HG03558 (cell line): ENCODE measurements at regions not wholly inside any gene's neighbourhood (a gene's known extent, or its start where the extent isn't known, plus 50 kb on each side); places are given as distances from the start of the nearest gene placed in this dataset.

ENCODE experiments used
- ATAC-seq: cut with Tn5 transposase; IDR thresholded peaks from one replicate; pipeline ENCODE4 v1.9.1; 2021; ENCODE audit warnings: moderate number of reproducible peaks; ENCODE audit not compliant: unreplicated experiment; ENCODE audit errors: extremely low read depth

DNA sequence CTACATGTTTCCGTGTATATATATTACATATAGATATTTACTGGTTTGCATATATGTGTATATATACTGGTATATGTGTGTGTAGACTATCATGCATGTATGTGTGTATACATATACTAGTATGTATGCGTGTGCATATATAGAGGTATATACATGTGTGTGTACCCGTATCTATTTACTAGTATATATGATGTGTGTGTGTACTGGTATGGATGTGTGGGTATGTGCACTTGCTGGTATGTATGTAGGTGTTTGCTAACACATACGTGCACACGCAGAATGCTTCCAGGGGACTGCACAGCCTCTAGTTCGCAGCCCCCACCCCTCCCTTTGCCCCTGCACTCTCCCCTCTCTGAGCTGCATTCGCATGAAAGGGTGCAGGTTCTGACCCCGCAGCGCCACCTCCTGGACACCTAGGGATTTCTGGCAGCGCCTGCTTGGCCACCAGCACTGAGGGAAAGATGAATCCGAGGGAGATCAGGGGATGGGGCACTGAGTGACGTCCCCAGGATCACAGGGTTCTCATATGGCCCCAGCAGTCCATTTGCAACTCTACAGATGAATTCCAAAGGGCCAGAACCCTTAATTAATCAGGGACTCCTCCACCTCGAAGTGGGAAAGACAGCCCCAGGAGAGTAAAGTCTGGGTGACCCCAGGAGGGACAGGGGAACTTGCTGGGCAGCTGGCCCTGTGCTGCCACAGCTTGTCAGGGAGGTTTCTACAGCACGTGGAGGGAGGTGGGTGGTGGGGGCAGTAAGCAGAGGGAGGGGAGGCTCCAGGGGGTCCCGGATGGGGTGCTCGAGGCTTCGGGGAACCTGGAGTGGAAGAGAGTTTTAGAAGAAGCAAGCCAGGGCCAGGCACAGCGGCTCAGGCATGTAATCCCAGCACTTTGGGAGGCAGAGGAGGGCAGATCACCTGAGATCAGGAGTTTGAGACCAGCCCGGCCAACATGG is 66.8 kb upstream of the ASAP2 start:
- ATAC-seq: no peak

DNA sequence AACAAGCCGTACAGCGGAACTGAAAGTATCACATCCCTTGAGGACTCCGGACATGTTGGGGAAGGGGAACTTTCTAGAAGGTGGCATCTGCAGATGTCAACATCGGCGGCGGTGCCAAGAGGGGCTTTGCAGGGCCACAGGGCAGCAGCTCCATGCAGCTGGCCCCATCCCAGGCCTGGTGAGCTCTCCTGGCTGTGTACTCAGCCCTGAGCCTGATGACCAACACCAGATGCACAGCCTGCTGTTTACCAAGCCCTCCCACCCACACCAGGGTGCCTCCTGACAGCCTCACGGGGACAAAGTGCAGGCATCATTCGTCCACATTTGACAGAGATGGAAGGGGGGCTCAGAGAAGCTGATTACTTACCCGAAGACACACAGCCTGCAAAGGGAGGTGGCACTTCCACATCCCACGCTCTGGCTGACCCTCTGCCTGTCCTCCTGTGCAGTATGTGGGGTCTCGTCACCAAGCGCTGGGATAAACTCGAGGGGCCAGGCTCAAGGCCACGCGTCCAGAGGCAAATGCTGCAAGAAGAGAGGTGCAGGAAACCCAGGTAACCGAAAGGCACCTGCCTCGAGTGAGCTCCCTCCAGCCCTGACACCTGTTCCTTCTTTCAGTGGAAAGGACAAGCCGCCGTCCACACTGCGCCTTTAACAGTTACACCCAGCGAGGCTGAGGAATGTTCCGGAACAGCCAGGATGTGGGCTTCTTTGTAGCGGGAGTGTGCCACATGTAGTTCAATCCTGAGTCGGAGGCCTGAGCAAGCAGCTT is 69.0 kb upstream of the ASAP2 start:
- ATAC-seq: no peak

DNA sequence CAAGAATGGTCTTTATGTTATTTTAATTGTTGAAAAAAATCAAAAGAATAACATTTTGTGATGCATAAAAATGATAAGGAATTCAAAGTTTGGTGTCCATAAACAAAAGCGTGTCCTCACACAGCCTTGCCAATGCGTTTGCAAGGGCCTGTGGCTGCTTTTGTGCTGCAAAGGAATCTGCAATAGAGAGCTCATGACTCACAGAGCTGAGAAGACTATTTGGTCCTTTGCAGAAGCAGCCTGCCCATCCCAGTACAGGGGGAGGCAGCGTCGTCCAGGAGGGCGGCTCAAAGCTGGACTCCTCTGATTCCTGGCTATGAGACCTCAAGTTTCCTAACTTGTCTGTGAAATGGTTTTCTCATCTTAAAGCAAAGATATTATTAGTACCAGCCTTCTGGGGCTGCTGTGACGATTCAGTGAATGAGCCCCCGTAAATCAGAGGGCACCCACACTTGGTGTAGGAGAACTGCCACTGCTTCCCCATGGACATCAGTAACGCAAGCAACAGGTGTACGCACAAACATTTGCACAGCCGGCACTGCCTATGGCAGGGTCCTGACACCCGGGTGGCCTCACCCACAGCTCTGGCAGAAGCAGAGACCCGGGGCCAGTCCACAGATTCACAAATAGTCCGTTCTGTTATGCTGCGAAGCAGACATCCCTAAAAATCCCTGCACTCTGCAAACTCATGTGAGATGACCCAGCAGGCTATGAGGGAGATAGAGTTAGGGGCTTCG is 70.6 kb upstream of the ASAP2 start:
- ATAC-seq: no peak

DNA sequence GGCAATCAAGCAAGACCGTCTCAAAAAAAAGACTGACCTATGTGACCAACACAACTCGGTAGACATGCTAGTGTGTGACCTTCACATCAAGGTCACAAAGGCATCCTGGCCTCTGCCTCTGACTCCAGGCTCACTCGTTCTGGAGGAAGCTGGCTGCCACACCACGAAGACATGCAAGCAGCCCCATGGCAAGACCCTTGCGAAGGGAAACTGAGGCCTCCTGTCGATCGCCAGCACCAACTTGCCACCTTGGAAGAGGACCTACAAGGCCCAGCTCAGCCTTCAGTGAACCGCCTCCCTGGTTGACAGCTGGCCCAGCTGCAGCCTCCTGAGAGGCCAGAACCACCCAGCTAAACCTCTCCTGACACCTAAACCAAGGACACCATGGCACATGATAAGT is 79.3 kb upstream of the ASAP2 start:
- no peak for ATAC-seq

DNA sequence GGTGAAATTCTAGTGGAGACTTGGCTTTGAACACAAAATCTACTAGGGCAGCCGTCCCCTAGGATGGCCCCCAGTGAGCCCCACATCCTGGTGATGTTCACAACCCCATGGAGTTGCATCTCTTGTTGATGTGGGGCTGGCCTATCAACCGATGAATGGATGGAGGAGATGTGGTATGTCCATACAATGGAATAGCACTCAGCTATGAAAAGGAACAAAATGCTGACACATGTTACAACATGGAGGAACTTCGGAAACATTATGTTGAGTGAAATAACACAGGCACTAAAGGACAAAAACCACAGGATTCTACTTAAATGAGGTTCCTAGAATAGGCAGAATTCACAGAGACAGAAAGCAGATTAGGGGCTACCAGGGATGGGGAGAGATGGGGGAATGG is 80.1 kb upstream of the ASAP2 start:
- ATAC-seq: no peak

DNA sequence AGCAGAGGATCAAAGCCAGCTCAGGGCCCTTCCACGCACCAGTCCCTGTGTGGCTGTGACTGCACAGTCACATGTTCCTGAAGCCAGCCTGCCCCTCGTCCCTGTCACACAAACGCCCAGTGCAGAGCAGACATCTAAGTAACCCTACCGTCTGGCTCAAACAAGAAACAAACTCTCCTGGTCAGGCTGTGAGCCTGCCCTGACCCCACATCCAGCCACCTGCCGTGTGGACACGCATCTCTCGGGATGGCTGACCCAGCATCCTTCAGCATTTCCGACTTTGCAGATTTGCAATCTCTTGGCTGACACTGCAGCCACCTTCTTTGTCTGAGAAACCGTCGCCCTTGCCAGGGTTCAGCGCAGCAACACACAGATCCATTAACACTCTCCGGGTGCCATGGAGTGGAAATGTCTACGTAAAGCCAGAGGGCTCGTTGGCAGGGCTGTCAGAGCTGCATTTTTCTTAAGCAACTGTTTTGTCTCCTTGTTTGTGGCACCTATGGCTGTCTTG is 82.3 kb upstream of the ASAP2 start:
- no peak for ATAC-seq

DNA sequence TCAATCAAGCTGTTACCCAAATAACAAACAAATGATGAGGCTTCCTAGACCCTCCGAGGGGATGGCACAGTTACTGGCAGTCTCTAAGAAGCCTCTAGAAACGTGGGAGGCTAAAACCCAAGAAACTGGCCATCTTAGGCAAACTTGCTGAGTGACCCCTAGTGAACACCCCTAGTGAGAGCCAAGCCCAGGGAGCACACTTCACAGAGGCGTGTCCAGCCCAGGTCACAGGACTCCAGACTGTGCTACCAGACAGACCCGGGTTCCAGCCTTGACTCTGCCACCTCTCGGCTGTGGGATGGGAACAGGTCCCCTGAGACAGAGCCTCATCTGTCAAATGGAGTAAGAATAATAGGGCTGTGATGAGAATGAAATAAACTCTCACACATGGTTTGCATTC is 83.5 kb upstream of the ASAP2 start:
- ATAC-seq: no peak

DNA sequence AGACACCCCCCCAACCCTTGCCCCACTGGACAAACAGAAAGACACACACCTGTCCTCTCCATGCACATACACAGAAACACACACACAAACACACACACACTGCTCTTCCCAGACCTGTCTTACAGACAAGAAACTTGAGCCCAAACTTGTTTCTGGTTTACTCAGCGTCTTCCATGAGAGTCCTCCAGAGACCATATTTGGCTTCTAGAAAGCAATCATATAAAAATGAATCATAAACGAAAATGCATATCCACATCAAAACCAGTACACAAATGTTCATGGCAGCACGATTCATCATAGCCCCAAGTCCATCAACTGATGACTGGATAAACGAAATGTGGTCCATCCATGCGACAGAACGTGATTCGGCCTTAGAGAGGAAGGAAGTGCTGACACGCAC is 84.2 kb upstream of the ASAP2 start:
- ATAC-seq: no peak

DNA sequence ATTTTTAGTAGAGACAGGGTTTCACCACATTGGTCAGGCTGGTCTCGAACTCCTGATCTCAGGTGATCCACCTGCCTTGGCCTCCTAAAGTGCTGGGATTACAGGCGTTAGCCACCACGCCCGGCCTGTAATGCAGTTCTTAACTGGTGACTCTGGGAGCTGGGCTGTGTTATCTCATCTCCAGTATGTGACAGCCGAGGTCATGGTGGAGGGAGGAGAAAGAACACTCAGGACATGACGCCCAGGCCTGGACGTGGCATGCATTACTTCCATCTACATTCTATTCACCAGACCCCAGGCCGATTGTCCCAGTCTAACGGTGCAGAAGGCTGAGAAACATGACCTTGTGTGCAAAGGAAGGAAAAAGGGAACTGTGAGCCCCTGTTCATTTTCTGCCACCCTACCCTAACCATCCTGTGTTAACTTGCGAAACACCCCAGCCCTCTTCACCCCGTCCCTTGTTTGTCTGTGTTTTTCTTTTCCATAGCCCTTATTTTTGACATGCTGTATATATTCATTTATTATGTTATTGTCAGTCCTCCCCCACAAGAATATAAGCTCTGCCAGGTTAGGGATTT is 88.1 kb upstream of the ASAP2 start:
- no peak for ATAC-seq

DNA sequence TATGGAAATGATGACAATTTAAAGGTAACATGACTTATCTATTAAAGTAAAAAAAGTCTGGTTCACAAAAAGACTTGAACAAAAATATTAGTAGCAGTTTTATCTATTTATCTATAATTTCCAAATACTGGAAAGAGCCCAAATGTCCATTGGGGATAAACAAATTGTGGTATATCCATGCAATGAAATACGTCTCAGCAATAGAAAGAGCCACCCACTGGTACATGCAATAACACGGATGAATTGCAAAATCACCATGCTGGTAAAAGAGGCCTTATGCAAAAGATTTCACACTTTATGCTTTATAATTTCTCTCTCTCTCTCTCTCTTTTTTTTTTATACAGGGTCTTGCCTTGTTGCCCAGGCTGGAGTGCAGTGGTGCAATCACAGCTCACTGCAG is 91.4 kb upstream of the ASAP2 start:
- no peak for ATAC-seq

DNA sequence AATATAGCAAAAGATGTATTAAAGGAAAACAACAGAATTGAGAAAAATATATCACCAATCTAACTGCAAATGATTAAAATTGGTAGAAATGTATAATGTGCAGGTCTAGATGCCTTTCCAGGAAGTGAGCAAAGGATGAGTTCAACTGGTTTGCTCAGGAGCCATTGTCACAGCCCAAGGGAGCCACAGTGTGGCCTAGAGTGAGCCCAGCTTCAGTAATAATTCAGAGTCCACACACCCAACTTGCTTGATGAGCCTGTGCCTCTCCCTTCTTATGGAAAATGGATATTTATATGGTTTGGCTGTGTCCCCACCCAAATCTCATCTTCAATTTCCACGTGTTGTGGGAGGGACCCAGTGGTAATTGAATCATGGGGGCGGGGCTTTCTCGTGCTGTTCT is 92.2 kb upstream of the ASAP2 start:
- ATAC-seq: no peak

DNA sequence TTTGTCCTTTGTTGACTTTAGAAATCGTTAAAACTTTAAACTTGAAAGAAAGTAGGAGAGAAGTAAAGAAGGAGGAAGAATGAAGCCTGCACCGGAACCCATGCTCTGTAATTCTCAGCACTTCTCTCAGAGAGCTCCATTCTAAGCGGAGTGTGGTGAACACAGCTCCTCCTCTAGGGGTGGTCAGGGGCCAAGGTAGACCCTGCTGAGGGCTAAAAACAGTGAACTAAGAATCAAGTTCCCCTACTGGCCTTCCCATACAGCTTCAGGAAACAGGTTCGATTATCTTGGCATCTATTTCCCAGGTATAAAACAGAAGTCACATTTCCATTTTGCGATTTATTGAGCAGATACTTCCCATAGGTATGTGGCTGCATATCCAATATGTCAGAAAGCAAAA is 92.7 kb upstream of the ASAP2 start:
- ATAC-seq: no peak

DNA sequence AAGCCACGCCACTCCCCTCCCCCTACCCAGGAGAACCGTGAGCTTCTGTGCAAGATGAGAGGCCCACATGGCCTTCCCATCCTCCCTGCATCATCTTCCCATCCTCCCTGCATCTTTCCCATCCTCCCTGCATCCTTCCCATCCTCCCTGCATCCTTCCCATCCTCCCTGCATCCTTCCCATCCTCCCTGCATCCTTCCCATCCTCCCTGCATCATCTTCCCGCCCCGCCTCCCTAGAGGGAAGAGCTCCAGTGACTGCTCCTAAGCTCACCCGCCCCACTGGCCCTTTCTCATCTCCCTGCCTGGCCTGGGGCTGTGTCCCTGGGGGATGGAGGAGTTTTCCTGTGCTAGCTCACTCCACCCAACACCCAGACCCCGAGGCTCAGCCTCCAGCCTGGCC is 93.3 kb upstream of the ASAP2 start:
- ATAC-seq: no peak

DNA sequence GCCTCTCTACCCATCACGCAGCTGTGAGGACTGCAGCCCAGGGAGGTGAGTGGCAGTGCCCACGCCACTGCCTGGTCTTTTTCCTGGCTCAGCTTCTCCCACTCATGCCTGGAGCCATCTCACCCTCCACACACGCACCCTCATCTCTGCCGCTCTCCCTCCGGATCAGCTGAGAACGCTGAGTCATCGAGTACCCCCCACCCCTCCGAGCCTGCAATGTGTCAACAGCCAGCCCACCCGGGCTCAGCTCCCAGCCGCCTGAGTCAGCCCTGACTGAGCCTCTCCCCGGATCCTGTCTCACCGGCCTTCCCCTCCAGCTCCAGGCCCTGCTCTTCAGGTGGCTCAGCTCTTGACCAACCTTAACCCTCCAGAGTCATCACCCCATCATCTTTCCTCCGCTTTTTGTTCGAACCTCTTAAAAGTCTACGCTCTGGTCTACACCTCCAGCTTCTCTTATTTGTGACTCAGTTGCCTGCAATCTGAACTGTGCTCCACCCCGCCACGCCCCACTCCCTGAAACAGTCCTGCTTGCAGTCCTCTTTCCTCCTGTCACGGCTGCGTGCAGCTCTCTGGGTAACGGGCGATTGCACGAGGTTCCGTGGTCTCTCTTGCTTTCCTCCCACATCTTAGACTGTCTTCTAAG is 94.4 kb upstream of the ASAP2 start:
- no peak for ATAC-seq

DNA sequence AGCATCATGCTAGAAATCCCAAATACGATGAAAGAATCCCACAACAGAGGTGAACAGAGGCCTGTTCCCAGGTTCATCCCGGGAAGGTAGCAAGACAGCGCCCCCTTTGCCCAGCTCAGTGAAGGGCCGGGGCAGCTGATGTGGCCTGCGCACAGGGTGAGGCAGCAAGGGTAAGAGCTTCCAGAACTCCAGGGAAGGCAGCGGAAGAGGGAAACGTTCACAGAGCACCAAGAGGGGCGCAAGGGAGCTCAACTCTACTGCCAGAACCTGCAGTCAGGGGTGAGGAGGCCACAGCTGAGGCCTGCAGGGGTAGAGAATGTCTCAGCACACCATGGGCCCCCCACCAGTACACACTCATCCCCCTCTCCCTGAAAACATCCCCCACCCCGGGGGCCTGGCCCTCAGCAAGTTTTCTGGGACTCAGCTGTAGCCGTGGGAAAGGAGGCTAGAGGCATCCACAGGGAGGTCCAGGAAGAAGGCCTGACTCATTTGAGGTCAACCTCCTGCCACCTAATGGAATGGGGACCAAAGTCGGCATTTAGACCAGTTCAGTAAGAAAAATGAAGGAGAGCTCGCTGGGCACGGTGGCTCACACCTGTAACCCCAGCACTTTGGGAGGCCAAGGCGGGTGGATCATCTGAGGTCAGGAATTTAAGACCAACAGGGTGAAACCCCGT is 95.6 kb upstream of the ASAP2 start:
- no peak for ATAC-seq

DNA sequence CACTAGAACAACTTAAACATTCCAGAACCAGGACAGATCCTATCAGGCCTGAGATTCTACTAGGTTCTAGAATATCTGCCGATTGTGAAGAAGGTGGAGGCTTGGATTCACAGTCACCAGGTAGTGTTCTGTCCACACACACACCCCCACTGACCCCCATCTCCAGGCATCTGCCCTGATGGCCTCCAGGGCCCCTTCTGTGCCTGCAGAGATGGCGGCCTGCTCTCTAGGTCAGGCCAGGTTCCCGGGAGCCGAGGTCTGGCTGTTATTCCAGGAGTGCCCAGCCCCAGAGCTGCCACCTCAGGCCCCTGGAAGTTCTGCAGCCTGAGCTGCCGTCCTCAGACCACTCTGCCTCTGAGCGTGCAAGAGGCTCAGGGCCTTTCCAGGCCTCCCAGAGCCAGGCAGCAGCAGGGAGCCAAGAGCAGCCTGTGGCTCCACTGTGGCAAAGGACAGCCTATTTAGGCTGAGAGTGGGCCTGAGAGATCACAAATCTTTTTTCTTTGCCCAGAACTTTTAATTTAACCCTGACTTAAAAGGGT is 96.2 kb upstream of the ASAP2 start:
- no peak for ATAC-seq

DNA sequence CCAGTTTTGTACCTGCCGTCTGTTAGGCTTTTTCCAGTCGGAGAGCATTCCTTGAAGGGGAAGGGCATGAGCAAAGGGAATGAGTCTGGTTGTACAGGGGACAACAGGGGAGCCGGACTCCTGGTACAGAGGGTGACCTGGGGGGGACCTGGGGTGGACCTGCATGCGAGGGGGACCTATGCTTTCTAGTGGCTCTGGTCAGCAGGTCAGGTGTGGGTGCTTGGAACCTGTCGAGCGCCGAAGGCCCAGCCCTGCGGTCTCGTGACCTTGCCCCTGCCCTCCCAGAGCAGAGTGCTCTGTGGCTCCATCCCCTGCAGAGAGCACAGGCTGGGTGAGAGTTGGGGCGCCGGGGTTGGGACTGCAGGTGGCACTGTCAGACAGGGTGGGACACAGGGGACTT is 96.7 kb upstream of the ASAP2 start:
- ATAC-seq: no peak

DNA sequence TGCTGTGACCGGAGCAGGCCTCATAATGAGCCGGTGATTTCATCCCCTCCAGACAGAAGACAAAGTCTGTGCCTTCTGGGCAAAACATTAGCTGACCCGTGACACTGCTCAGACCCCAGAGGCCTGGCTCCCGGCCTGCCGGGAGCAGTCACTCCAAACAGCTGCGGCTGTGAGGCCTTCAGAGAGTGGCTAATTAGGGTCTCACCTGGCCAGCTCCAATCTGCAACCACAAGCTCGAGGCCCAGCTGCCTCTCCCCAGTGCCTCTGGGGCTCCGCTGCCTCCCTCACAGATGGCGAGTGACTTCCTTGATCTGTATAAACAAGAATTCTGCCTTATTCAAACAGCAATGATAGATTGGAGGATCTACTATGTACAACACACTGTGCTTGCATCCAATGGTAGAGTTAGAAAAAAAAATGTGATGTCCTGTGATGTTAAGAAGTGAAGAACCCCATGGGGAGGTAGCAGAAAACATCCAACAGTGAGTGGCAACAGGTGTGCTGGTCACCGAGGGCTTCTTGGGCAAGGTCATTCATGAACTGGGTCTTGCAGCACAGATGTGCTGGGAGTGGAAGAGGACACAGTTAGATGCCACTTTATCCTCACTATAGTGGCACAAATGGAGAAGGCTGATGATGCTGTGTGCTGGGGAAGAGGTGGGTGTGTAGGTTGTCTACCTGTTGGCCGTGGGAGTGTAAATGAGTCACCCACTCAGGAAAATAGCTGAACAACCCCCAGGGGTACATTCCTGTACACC is 98.2 kb upstream of the ASAP2 start:
- no peak for ATAC-seq
